Colonic mucosa (tissue), 4 donors: ENCODE measurements at regions not wholly inside any gene's neighbourhood (a gene's known extent, or its start where the extent isn't known, plus 50 kb on each side); places are given as distances from the start of the nearest gene placed in this dataset.

Experiments used
- DNase-seq: peaks from one replicate; pipeline ENCODE4 v3.0.0-alpha.2; 2020
- H3K27ac ChIP-seq: fragments of 200-600 bp; one replicate; pipeline ENCODE4 v1.8.0; 2021
- H3K27me3 ChIP-seq: fragments of 200-600 bp; one replicate; pipeline ENCODE4 v1.8.0; 2021
- H3K36me3 ChIP-seq: fragments of 200-600 bp; one replicate; pipeline ENCODE4 v1.8.0; 2021
- H3K4me1 ChIP-seq: fragments of 200-600 bp; one replicate; pipeline ENCODE4 v1.8.0; 2021; ENCODE audit warnings: mild to moderate bottlenecking
- H3K4me3 ChIP-seq: fragments of 200-600 bp; one replicate; pipeline ENCODE4 v1.8.0; 2021
- H3K9ac ChIP-seq, 2 donors: one replicate each; pipeline ENCODE4 v1.7.0; 2013; ENCODE audit warnings: control low read depth in 2 of 2, low read depth in 2 of 2, low read length in 2 of 2
- H3K9me3 ChIP-seq: fragments of 200-600 bp; one replicate; pipeline ENCODE4 v1.8.0; 2021
- intact Hi-C: fragments of 100-400 bp; cut with DNase I; formaldehyde crosslinking; loops from one replicate; pipeline ENCODE4 v1.14.1; 2022
- TF ChIP-seq, protein P1 (sequence below): fragments of 200-600 bp; IDR thresholded peaks from one replicate; pipeline ENCODE4 v1.8.0; 2022; ENCODE audit warnings: antibody characterized with exemption, mild to moderate bottlenecking
- donor health status: healthy.
- donor health status: DM: no; HTN: no; CAD: no.
- donor health status: DM: no; HTN: no; CAD: no.

DNA sequence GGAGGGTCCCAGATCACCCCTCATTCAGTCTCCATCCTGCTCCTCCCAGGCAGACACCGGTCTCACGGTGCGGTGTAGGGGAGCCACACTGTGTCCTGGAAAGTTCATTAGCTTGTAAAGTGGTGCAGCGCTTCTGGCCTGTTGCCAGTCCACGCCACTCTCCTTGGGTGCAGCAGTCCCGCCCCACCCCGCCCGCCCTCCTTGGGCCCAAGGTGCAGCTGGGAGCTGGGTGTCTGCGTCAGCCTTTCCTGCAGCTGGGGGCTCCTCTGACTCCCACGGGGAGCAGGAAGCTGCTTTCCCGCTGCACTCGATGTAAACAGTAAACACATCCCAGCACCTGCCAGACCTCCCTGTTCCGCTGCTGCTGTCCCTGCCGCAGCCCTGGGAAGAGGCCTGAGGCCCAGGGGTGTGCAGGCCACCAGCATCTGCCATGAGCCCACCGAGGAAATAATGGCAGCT lies 53.8 kb upstream of the ASB18 start:
- TF ChIP-seq, protein P1, sequence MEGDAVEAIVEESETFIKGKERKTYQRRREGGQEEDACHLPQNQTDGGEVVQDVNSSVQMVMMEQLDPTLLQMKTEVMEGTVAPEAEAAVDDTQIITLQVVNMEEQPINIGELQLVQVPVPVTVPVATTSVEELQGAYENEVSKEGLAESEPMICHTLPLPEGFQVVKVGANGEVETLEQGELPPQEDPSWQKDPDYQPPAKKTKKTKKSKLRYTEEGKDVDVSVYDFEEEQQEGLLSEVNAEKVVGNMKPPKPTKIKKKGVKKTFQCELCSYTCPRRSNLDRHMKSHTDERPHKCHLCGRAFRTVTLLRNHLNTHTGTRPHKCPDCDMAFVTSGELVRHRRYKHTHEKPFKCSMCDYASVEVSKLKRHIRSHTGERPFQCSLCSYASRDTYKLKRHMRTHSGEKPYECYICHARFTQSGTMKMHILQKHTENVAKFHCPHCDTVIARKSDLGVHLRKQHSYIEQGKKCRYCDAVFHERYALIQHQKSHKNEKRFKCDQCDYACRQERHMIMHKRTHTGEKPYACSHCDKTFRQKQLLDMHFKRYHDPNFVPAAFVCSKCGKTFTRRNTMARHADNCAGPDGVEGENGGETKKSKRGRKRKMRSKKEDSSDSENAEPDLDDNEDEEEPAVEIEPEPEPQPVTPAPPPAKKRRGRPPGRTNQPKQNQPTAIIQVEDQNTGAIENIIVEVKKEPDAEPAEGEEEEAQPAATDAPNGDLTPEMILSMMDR: no peak
- no peak overlapping the region for H3K27ac ChIP-seq
- H3K4me1 ChIP-seq: no peaks in the 10 kb centered on the region
- no peaks in the 10 kb centered on the region for H3K27me3 ChIP-seq
- no peaks in the 10 kb centered on the region for H3K9me3 ChIP-seq
- no peak overlapping the region for H3K4me3 ChIP-seq
- no peak overlapping the region for H3K9ac ChIP-seq
- intact Hi-C loops: no loop called here
- H3K36me3 ChIP-seq: no peaks in the 10 kb centered on the region
- DNase-seq: peak; percentile 28

DNA sequence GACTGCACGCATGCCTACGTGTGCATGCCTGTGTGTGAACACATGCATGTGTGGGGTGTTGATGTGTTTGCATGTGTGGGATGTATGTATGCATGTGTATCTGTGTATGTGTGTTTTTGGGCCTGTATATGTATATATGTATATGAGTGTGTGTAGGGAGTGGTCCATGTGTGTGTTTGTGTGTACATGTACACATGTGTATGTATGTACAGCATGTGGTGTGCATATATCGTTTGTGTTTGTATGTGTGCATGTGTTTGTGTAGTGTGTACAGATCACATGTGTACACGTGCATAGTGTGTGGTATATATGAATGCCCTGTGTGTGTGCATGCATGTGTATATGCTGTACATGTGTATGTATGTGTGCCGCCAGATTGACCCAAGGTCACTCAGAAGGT lies 54.2 kb upstream of the ASB18 start:
- intact Hi-C loops: no loop called here
- Histone ChIP-seq H3K9ac (no peak overlapping the region), H3K4me1 (no peaks in the 10 kb centered on the region), H3K27me3 (no peaks in the 10 kb centered on the region), H3K4me3 (no peak overlapping the region), H3K36me3 (no peaks in the 10 kb centered on the region), H3K27ac (no peak overlapping the region), H3K9me3 (no peaks in the 10 kb centered on the region)
- no peak for DNase-seq
- TF ChIP-seq, protein P1: no peak

DNA sequence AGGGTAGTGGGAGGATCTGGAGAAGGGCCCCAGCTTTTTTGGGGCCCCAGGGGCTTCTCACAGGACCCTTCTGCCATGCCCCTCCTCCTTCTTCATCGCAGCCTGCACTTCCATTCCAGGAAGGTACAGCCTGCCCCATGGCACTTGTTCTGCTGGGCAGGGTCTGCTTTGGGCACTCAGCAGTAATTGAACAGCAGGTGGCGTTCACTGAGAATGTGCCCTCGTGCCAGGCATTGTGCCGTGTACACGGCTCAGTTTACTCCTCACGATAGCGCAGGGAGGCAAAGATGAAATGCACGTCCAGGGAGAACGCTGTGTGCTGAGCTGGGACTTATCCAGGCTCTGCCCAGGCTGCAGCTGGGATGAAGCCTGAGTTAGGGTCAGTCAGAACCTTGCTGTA lies 54.8 kb upstream of the ASB18 start:
- H3K4me3 ChIP-seq: no peak overlapping the region
- no peaks in the 10 kb centered on the region for H3K4me1 ChIP-seq
- intact Hi-C loops: no loop called here
- no peaks in the 10 kb centered on the region for H3K27me3 ChIP-seq
- no peak overlapping the region for H3K9ac ChIP-seq
- H3K9me3 ChIP-seq: no peaks in the 10 kb centered on the region
- TF ChIP-seq, protein P1: no peak
- no peaks in the 10 kb centered on the region for H3K36me3 ChIP-seq
- DNase-seq: no peak
- H3K27ac ChIP-seq: no peak overlapping the region

DNA sequence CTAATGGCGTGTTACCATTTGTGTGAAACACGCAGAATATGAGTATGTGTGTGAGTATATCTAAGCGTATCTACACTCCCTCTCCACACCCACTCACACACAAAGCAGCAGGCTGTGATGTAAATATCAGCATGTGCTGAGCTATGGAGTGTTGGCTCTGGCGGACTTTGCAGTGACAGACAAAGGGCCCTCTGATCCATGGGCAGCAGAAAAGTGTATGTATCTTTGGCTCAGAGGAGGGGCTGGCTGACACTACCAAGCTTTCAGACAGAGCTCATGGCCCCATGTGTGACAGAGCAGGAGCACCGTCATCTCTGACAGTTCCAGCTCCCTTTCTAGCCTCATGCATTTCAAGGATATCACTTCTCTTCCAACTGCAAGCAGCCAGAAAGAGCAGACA lies 57.2 kb upstream of the ASB18 start:
- DNase-seq: no peak
- H3K27ac ChIP-seq: no peak overlapping the region
- intact Hi-C loops: no loop called here
- H3K9ac ChIP-seq: no peak overlapping the region
- TF ChIP-seq, protein P1: no peak
- H3K36me3 ChIP-seq: no peaks in the 10 kb centered on the region
- no peaks in the 10 kb centered on the region for H3K4me1 ChIP-seq
- no peaks in the 10 kb centered on the region for H3K9me3 ChIP-seq
- no peak overlapping the region for H3K4me3 ChIP-seq
- no peaks in the 10 kb centered on the region for H3K27me3 ChIP-seq

DNA sequence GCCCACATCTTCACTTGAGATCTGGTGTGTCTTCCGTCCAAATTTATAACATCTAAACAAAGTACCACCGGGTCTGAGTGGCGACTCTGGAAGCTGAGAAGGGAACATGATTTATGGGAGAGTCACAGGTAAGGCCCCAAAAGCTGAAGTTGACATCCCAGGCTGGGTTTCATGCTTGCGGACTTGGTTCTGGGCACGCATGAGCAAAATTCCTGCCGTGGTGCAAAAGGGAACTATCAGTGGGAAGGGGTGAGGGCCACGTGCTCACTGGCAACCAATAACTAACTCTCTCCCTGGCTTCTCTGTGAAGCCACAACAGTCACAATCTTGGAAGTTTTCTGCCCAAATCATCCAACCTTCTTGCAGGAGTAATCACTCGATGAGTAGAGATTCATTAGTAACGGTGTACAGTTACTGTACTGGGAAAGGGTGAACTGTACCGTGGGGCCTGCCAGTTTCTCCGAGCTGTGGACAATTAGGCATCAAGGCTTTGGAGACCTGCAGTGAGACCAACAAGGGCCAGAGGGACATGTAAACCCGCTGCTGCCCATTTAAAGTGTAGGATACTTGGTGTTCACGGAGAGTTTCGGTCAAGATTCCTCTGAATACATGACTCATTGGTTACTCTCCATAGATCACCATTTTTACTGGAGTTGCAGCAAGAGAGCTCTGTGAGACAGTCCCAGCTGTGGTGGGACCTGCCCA lies 69.4 kb upstream of the ASB18 start:
- peaks cover 4% of the 10 kb centered on the region for H3K4me1 ChIP-seq
- H3K9ac ChIP-seq: no peak overlapping the region
- TF ChIP-seq, protein P1: no peak
- DNase-seq: no peak
- no peaks in the 10 kb centered on the region for H3K27me3 ChIP-seq
- intact Hi-C loops: no loop called here
- H3K27ac ChIP-seq: no peak overlapping the region
- no peaks in the 10 kb centered on the region for H3K9me3 ChIP-seq
- no peak overlapping the region for H3K4me3 ChIP-seq
- no peaks in the 10 kb centered on the region for H3K36me3 ChIP-seq
